ENCODE measurements at regions not wholly inside any gene's neighbourhood (a gene's known extent, or its start where the extent isn't known, plus 50 kb on each side); places are given as distances from the start of the nearest gene placed in this dataset.

- TF ChIP-seq CTCF (IDR thresholded peaks at IDR 0.05) (no peak), POLR2A (IDR thresholded peaks at IDR 0.05) (no peak)
- H3K27me3 ChIP-seq, result no peaks in the 10 kb centered on the region
- intact Hi-C loops (cut with DNase I; ENCODE audit: low total_unique reads), result no loop called here
- WGBS, 2 donors, result 52 to 67% methylated on average over 7 of the region's 7 CpGs
- no peak for DNase-seq
- H3K9me3 ChIP-seq, result no peaks in the 10 kb centered on the region
- peaks cover 9% of the 10 kb centered on the region for H3K4me1 ChIP-seq
- H3K36me3 ChIP-seq (ENCODE audit: low read depth, missing control alignments), result no peaks in the 10 kb centered on the region
- no peak overlapping the region for H3K27ac ChIP-seq
- H3K4me3 ChIP-seq, result no peak overlapping the region
Measured at GRCh38 chr2:12884713-12885282, 168.1 kb downstream of the TRIB2 start.

- 96 to 97% methylated on average over 4 of the region's 4 CpGs for WGBS, 2 donors
- TF ChIP-seq POLR2A (IDR thresholded peaks at IDR 0.05), result no peak
- TF ChIP-seq CTCF (IDR thresholded peaks at IDR 0.05), result no peak
- Histone ChIP-seq H3K27ac (no peak overlapping the region), H3K27me3 (no peaks in the 10 kb centered on the region), H3K4me3 (no peak overlapping the region), H3K36me3 (ENCODE audit: low read depth, missing control alignments) (no peaks in the 10 kb centered on the region), H3K9me3 (no peaks in the 10 kb centered on the region), H3K4me1 (no peaks in the 10 kb centered on the region)
- DNase-seq, result no peak
- intact Hi-C loops (cut with DNase I; ENCODE audit: low total_unique reads), result no loop called here
Measured at GRCh38 chr2:12890066-12890465, 173.3 kb downstream of the TRIB2 start.

GRCh38 chr2:12890481-12890991 is 173.8 kb downstream of the TRIB2 start:
- 95% methylated on average over 6 of the region's 6 CpGs for WGBS, 2 donors
- Histone ChIP-seq H3K4me3 (no peak overlapping the region), H3K36me3 (ENCODE audit: low read depth, missing control alignments) (no peaks in the 10 kb centered on the region), H3K9me3 (no peaks in the 10 kb centered on the region), H3K27ac (no peak overlapping the region), H3K4me1 (no peaks in the 10 kb centered on the region), H3K27me3 (no peaks in the 10 kb centered on the region)
- TF ChIP-seq CTCF (IDR thresholded peaks at IDR 0.05), result no peak
- no peak for TF ChIP-seq POLR2A (IDR thresholded peaks at IDR 0.05)
- intact Hi-C loops (cut with DNase I; ENCODE audit: low total_unique reads), result no loop called here
- DNase-seq, result no peak

GRCh38 chr2:12895017-12895416 is 178.3 kb downstream of the TRIB2 start:
- Histone ChIP-seq H3K27me3 (no peaks in the 10 kb centered on the region), H3K4me3 (no peak overlapping the region), H3K9me3 (no peaks in the 10 kb centered on the region), H3K36me3 (ENCODE audit: low read depth, missing control alignments) (no peaks in the 10 kb centered on the region), H3K4me1 (peaks cover 10% of the 10 kb centered on the region), H3K27ac (no peak overlapping the region)
- no peak for TF ChIP-seq CTCF (IDR thresholded peaks at IDR 0.05)
- TF ChIP-seq POLR2A (IDR thresholded peaks at IDR 0.05), result no peak
- WGBS, 2 donors, result 84 to 87% methylated on average over 2 of the region's 2 CpGs
- no peak for DNase-seq
- intact Hi-C loops (cut with DNase I; ENCODE audit: low total_unique reads), result no loop called here

GRCh38 chr2:12896318-12896982 is 179.7 kb downstream of the TRIB2 start:
- no peak for DNase-seq
- WGBS, 2 donors, result 37 to 51% methylated on average over 4 of the region's 4 CpGs
- Histone ChIP-seq H3K4me1 (peaks cover 10% of the 10 kb centered on the region), H3K9me3 (no peaks in the 10 kb centered on the region), H3K36me3 (ENCODE audit: low read depth, missing control alignments) (no peaks in the 10 kb centered on the region), H3K4me3 (no peak overlapping the region), H3K27ac (peak overlapping the region in 1 of 2 donors; percentile 34), H3K27me3 (no peaks in the 10 kb centered on the region)
- TF ChIP-seq POLR2A (IDR thresholded peaks at IDR 0.05) (no peak), CTCF (IDR thresholded peaks at IDR 0.05) (no peak)
- intact Hi-C loops (cut with DNase I; ENCODE audit: low total_unique reads), result no loop called here

Data from testis (tissue), 2 donors.